ENCODE measurements at regions not wholly inside any gene's neighbourhood (a gene's known extent, or its start where the extent isn't known, plus 50 kb on each side); places are given as distances from the start of the nearest gene placed in this dataset.
"Not testable (repeated sequence)": the region's sequence is repeated elsewhere in the genome, so short reads cannot be mapped to it uniquely, and the experiment has no call there.

DNA sequence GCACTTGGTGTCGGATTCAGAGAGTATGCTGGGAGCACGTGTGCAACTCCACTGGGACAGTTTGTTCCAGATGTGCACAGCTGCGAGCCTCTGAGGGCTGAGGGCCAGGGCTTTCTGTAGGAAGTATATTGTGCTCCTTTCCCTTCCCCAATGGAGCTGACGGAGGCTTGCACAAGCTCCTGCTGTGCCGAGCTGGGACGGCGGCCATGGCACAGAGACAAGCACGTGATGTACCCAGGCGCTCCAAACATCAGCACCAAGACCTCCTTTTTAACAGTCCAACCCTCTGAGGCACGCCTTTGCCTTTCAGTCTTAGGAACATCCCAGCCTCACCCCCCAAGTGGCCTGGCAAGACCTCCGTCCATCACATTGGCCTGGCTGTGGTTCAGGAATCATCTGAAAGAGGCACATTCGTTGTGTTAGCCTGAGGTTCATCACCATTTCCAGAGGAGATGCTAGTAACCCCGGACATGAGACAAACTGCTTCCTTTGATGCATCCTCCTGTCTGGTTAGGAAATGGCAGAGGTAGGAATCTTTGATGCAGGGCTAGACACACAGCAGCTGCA, 339.2 kb upstream of the KAZN start:
- DNase-seq (ENCODE audit: low read depth, low spot score), result no peak

DNA sequence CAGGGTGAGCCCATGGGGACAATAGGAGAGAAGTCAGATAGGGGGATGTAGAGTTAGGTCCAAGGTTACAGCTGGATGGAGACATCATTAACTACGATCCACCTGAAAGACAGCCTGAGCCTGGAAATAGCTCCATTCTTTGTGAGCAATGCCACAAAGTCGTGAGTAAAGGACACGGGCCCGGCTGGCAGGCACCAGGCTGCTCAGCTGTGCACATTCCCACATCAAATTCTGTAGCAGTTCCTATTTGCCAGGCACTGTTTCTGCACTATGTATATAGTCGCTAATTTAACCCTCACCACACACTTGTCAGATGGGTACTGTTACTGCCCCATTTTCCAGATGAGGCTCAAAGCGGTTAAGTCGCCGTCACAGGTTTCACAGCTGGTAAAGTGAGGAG, 338.0 kb upstream of the KAZN start:
- no peak for DNase-seq (ENCODE audit: low read depth, low spot score)

DNA sequence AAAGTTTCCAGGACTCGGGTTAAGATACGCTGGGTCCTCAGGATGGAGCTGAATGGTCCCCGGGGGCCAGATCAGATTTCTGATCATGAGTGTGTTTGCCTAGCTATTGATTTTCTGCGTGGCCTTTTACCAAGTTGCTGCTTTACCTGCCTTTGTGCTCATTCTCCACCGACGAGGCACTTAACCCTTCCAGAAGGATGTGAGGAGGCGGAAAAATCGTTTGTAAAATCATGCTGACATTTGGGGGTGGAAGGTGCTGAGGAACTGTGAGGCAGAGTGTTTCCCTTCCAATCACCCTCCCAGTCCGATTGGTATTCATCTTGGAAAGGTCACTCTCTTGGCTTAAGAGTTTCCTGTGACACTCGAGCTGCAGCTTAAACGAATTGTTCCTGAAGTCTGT, 337.1 kb upstream of the KAZN start:
- DNase-seq (ENCODE audit: low read depth, low spot score), result no peak

DNA sequence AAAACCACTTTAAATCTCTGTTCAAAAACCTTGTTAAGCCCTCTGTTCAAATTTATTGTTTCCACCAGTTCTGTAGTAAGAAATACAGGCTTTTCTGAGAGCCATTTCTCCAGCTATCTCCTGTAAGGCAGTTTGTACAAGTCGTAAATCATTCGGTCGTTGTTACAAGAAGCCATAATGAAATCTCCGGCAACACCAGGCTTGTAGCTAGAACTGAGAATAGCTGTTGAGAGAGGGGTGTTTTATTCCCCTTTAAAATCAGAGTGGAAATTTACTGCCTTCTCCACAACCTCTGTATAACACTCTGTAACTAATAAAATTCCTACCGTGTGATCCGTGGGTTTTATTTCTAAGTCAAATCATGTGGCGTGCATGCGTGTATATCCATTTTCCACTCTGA, 335.8 kb upstream of the KAZN start:
- DNase-seq (ENCODE audit: low read depth, low spot score), result no peak

DNA sequence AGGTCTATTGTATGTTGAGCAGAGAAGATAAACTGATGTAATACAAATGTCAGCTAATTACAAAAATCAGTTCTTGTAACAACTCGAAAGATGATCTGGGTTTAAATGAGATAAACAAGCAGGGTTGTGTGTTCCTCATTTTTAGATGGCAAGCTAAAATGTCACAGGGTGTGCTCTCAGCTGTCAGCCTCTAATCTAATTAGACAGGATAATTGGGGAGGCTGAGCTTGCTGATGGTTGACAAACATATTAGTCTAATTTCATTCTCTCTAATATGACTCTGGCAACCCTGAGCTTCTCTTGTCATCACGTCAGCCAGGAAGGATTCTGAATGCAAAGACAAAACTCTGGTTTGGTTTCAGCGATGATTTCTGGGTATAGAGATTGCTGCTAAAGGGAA, 335.3 kb upstream of the KAZN start:
- no peak for DNase-seq (ENCODE audit: low read depth, low spot score)

DNA sequence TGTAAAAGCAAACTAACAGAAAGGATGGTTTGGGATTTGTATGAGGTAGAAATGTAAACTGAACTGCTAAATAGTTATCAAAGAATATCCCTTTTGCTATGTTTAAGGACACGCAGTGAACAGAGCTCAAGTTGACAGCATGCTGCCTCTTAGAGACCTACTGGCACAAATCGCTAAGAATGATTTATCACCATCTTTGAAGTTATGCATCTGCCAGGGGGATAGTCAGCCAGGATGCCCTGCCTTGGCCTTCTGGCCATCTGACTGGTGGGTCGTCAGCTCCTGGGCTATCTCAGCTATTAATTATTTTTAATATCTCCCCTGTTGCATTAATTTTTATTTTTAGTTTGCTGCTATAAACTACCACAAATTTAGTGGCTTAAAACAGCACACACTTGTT, 334.8 kb upstream of the KAZN start:
- DNase-seq (ENCODE audit: low read depth, low spot score), result no peak

DNA sequence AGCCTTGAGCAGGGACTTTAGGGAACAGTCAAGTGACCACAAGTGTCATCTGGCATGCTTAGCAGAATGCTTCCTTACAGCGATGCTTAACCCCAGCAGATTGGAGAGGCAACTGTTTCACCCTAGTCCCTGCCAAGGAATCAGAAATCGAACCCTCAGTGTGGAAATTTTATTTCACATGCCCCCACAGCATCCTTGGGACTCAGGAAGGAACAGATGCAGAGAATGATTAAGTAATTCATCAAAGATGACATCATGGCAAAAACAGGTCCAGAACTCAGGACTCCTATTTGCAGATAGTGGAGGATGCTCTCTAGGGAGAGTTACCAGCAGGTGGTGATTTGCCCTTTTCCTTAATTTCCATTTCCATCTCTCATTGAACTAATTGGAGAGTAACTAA, 333.0 kb upstream of the KAZN start:
- DNase-seq (ENCODE audit: low read depth, low spot score), result no peak

DNA sequence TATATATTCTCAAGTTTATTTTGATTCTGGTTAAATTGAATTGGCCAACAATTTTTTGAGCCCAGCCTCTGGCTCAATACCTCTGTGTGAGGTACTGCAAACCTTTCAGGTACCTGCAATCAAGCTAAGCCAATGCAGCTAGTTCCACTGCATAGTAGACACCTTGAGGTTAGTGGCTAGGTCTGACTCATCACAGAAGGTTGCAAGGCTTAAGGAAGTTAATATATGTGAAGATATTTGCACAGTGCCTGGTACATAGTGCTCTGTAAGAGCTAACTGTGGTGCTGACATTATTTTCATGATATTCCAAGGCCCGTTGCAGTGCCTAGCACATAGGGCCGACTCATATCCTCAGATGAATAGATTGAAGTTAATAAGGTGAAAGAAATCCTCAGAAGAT, 330.5 kb upstream of the KAZN start:
- no peak for DNase-seq (ENCODE audit: low read depth, low spot score)

DNA sequence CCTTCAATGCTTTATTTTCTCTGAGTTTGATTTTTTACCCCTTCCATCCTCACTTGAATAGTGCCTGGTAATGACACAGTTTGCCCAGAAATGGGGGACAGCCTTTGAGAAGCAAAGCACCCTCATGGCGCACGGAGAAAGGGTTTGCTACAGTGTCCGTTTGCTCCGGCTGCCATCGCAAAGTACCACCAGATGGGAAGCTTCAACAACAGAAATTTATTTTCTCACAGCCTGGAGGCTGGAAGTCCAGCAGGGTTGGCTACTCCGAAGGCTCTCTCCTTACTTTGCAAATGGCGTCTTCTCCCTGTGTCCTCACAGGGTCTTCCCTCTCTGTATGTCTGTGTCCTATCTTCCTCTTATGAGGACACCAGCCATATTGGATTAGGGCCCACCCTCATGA, 327.7 kb upstream of the KAZN start:
- DNase-seq (ENCODE audit: low read depth, low spot score), result no peak

DNA sequence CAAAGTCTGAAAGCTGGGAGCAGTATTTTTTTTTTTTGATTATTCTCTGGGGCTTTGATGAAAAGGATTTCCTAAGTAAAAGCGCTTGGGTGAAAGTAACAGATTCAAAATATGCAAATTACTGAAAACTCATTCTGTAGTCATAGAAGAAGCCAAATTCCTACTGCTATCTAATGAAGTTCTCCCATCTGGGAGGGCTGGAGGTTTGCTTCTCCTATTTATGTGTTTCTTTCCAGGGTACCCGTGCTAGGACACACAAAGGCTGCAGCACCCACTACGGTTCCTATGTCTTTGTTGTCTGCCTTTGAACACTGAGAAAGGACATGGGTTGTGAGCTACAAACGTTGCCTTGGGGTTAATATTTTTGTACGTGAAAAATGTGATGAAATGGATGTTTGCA, 324.7 kb upstream of the KAZN start:
- no peak for DNase-seq (ENCODE audit: low read depth, low spot score)

DNA sequence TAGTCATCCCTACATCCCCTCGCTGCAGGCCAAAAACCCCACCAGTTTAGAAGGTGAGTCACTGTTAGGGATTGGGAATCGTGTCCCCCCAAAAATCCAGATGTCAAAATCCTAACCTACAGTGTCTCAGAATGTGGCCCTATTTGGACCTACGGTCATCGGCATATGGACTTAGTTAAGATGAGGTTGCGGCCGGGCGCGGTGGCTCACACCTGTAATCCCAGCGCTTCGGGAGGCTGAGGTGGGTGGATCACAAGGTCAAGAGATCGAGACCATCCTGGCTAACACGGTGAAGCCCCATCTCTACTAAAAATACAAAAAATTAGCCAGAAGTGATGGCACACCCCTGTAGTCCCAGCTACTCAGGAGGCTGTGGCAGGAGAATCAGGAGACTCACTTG, 318.6 kb upstream of the KAZN start:
- not testable (repeated sequence) for DNase-seq (ENCODE audit: low read depth, low spot score)

DNA sequence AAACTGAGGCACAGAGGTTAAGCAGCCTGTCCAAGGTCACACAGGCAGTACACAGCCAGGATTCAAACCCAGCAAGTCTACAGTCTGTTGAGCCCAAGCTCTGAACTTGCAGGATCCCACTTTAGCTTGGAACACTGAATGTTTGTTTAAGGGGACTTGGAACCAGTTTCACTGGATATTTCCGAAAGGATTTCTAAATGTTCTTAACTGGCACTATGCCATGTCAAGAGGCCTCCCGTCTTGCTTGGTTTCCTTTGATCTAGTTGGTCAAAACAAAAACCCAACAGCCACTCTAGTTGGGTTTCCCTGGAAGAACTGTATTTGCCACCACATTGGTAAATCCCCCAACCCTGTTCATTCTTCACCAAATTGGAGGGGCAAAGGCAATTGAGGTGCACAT, 317.6 kb upstream of the KAZN start:
- DNase-seq (ENCODE audit: low read depth, low spot score), result no peak

DNA sequence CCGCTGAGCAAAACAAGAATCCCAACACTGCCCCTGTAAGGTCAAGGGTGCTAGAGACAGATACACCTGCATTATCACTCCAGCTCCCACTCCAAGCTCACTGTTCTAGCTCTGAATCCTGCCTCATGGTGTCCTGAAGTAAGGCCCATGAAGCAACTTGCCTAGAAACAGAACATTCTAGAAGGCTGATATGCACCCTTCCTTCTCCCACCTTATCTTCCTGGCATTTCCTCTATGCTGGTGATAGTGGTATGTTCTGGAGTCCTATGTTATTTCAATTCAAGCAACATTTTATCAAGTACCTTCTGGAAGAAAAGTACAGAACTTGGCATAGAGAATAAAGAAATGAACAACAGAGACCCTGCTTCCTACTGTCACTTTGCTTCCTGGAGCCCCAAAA, 317.1 kb upstream of the KAZN start:
- no peak for DNase-seq (ENCODE audit: low read depth, low spot score)

DNA sequence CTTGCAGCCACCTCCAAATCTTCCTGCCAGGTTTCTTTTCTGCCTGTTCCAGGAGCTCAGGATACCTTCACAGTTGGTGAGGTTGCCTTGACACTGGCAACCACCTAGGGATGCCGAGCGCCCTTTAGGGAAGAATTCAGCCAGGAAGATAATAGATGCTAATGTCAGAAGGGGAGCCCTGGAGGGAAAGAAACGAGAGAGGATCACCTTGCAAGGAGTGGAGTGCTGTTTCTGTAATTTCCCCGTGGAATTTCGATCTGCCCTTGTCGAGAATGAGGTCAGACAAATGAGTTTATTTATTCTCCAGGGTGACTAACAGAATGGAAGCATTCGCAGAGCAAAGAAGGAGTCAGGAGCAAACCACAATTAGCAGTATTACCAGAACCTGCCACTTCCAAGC, 315.8 kb upstream of the KAZN start:
- no peak for DNase-seq (ENCODE audit: low read depth, low spot score)

DNA sequence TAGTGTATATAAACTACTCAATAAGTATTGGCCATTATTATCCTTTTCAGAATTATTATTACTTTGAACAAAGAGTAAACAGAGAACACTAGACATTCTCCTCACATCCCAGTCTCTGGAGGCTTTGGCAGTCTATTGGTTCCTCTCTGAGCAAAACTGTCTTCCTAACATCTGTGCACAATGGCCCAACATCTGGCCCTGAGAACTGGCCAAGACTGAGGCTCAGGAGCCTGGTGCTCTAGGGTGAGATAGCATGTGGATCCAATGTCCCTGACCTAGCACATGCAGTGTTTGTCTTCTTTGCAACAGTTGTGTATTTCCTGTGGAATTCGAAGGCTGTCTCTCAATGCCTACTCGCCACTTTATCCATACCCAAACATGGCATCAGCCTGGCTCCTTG, 313.2 kb upstream of the KAZN start:
- no peak for DNase-seq (ENCODE audit: low read depth, low spot score)

DNA sequence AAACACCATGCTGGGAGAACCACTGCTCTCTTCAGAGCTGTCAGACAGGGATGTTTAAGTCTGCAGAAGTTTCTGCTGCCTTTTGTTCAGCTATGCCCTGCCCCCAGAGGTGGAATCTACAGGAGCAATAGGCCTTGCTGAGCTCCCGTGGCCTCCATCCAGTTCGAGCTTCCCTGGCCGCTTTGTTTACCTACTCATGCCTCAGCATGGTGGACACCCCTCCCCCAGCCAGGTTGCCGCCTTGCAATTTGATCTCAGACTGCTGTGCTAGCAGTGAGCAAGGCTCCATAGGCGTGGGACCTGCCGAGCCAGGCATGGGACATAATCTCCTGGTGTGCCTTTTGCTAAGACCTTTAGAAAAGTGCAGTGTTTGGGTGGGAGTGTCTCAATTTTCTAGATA, 307.3 kb upstream of the KAZN start:
- DNase-seq (ENCODE audit: low read depth, low spot score), result not testable (repeated sequence)

DNA sequence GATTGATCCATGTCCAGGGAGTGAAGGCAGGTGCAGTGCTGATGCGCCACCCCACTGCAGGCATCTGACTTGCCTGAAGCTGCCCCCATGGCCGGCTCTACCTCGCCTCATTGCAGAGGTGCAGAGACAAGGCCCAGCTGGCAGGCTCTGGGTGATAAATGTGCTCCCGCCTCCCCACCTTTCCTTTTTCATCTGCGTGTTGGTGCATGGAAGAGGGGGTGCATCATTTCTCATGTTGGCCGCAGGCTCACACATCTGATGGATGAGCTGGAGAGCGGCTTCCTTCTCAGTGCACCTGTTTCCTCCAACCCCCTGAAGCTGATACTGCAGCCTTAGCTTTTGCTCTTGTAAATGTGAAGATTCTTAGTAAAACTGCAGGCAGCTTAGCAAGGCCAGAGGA, 306.0 kb upstream of the KAZN start:
- DNase-seq (ENCODE audit: low read depth, low spot score), result no peak

DNA sequence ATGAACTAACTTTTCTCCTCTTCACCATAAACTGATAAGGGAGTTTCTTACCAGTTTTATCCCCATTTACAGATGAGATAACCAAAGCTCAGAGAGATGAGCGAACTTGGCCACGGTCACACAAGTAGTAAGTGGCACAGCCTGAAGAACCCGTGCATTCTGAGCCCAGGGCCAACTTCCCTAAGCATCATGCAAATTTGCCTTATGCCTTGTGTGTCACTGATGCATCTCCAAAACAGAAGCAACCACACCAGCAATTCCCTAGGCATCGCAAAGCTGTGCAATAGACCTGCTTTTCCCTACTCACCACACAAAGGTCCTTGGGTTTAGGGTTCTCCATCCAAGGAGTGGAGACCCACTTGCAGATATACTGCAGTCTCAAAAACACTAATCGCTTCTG, 304.5 kb upstream of the KAZN start:
- DNase-seq (ENCODE audit: low read depth, low spot score), result no peak

DNA sequence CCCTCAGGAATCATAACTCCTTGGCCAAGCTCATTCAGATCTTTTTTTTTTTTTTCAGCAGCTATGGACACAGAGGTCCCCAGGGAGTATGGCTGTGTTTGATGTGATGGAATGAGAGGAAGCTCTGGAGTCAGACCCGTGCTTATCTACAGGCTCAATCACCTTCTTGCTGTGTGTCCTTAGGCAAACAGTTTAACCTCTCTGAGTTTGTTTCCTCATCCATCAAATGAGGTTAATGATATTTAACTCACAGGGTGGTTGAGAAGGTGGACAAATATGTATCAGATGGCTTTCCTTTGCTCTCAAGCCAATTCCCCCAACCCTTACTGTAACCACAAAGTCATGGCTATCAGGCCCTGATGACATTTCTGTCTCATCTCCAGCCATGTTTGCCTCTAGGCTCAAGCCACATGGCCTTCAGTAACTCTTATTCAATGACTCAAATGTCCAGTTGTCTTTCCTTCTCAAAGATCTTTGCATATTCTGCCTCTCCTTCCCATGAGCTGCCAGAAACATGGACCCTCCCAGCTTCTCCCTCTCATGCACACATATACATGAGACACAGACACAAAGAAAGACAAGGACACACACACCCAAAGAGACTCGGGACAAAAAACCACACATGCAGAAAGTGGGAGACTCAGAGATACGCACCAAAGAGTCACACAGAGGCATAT, 303.5 kb upstream of the KAZN start:
- no peak for DNase-seq (ENCODE audit: low read depth, low spot score)

DNA sequence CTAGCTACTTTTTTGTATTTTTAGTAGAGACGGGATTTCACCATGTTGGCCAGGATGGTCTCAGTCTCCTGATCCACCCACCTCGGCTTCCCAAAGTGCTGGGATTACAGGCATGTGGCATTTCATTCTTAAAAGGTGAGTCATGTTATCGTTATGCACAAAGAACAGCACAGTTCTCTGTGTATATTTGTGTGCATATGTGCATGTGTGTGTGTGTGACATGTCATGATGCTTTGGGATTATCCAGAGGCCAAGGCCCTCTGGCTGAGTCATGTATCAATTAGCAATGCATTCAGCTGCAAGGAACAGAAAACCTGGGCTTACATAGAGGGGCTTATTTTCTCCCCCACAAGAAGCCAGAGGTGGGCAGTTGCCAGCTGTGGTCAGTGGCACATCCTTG, 301.7 kb upstream of the KAZN start:
- no peak for DNase-seq (ENCODE audit: low read depth, low spot score)

DNA sequence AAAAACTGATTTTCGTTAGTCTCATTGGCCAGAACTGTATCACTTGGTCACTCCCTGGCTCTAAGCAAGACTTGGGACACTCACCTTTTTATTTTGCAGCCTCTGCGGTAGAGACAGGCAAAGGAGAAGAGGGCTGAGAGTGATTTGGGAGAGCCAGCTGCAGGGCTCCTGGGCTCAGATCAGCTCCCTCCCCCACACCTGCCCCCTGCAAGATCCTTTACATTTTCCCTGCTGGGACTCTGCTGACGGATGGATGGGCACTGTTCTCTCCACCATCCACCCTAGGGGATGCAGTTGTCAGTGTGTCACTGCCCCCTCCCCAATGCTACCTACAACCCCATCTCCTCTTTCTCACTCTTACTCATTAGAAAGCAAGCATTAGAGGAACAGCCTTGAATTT, 301.1 kb upstream of the KAZN start:
- no peak for DNase-seq (ENCODE audit: low read depth, low spot score)

DNA sequence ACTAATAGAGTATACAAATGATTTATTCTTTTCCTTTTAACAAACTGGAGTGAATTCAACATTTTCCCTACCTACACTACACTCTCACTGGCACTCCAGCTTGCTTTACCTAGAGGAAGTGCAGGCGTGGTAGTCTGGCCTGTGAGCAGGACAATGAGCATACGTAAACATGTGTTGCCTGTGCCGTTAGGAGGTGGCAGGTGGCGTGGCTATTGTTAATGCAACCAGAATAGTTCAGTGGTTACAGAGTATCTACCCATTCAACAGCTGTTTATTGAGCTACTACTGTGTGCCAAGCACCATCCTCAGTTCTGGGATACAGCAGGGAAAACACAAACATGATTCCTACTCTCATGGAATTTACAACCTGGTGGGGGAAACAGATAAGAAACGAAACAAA, 299.7 kb upstream of the KAZN start:
- DNase-seq (ENCODE audit: low read depth, low spot score), result no peak

DNA sequence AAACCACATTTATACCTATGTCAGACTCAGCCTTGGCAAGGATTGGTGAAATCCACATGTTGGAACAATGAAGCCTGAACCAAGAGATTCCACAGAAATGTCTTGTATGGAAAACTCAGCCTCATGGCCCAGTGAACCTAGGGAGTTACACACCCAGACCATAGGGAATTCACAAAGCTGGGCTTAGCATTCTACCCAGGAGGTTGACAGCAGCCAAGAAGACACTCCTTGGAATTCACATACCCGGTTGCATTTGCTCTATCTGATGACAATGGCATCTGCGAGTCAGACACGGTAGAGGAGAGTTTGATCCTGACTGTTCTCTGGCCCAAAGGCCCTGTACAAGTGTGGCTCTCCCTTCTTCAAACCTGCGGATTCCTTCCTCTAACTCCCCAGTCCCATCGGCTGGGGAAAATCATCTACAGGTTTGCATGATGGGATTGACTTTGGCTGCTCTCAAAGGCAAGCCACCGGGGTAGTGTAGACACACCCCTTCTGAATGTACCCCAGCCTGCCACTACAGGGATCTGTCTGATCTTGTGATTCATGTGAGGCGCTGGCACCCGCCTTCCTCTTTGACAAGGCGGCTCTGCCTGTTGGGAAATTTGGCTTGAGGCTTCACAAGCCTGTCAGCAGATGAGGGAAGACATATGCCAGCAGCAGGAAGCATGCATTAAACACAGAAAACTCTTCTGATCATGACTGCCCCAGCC, 297.3 kb upstream of the KAZN start:
- no peak for DNase-seq (ENCODE audit: low read depth, low spot score)

DNA sequence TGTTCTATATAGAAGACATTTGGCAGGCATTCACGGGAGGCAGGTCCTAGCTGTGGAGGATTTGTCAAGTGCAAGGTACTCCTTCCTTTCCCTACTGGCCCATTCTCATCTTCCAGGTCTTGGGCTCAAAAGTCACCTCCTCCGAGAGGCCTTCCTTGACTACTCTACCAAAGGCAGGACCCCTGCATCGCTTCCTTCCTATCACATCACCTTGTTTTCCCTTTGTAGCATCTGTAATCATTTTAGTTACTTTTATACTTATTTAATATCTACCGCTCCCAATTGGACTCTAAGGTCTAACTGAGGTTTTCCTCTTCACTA, 296.8 kb upstream of the KAZN start:
- DNase-seq (ENCODE audit: low read depth, low spot score), result no peak

Data from brain pericyte (primary cell).